Epithelial cell of proximal tubule (primary cell): ENCODE measurements at regions not wholly inside any gene's neighbourhood (a gene's known extent, or its start where the extent isn't known, plus 50 kb on each side); places are given as distances from the start of the nearest gene placed in this dataset.

Source experiments
- DNase-seq: peaks from one replicate; pipeline ENCODE4 v3.0.0-alpha.2; 2011; ENCODE audit warnings: low read depth
- H3K4me3 ChIP-seq: 2 replicates; pipeline ENCODE4 v1.5.1; 2011; ENCODE audit warnings: low read depth, mild to moderate bottlenecking, low read length
- TF ChIP-seq, protein P1 (sequence below): conservative IDR thresholded peaks from 2 replicates; pipeline ENCODE4 v1.5.1; 2012; ENCODE audit warnings: low read depth, mild to moderate bottlenecking, low read length

DNA sequence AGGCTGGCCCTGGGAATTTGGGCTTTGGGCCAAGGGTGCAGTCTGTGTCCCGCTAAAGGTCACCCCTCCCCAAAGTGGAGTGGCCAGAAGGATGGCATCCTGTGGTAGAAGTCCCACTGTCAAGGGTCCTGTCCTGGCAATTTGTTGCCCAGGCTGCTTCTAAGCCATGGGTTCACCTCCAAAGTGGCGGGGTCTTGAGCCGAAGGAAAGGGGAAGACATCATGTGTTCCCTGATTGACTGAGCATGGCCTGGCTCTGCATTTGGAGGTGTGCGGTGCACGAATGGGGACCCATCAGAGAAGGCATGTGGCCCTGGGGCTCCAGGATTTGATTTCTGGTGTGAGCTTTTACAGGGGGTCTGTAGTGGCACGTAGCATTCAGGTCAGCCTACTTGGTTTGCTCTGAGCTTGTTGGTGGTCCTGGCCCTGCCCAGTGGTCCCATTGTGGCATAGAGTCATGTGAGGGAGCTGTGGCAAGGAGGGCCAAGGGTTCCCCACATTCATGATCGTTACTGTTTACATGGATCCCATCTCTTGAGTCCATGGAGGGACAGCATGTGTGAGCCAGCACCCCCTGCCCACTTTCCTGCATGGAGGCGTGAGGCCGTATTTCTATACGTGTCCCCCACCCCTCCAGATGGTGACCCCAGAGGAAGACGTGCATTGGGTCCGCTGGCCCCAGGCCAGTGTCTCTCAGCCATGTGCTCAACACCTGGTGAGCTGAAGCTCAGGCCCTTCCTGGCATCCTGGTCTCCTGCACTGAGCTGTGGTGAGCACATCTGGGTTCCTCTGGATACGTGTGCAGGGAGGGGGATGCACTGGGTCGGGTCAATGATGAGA is 225.1 kb downstream of the SNRPN start:
- DNase-seq: no peak
- TF ChIP-seq, protein P1, sequence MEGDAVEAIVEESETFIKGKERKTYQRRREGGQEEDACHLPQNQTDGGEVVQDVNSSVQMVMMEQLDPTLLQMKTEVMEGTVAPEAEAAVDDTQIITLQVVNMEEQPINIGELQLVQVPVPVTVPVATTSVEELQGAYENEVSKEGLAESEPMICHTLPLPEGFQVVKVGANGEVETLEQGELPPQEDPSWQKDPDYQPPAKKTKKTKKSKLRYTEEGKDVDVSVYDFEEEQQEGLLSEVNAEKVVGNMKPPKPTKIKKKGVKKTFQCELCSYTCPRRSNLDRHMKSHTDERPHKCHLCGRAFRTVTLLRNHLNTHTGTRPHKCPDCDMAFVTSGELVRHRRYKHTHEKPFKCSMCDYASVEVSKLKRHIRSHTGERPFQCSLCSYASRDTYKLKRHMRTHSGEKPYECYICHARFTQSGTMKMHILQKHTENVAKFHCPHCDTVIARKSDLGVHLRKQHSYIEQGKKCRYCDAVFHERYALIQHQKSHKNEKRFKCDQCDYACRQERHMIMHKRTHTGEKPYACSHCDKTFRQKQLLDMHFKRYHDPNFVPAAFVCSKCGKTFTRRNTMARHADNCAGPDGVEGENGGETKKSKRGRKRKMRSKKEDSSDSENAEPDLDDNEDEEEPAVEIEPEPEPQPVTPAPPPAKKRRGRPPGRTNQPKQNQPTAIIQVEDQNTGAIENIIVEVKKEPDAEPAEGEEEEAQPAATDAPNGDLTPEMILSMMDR: no peak
- H3K4me3 ChIP-seq: no peak overlapping the region

DNA sequence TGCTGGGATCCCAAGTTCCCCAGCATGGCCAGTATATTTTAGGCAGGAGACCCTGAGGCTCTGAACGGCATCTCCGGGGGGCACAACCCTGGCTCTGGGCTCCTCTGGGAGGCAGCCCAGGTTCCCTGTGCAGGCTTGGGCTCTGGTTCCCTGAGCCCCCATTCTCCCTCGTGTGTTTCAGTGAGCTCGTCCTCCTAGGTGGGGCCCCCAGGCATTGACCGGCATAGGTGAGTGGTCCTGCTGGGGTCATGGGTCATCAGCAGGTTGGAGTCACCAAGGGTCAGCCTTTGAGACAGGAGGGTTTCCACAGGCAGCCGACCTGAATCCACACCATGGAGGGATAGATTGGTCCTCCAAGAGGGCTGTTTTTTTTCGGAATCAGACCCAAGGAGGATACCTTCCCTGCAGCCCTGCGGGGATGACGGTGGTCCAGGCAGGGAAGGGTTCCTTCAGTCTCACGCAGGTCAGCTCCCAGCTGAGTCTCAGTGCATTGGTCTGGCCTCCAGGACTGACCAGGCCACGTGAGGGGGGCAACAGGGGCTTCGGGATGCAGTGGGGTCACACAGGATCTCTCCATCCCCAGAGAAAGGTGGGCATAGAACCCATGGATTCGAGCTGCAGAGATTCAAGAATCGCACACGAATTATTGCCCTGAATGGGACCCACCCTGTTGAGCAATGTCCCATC is 226.0 kb downstream of the SNRPN start:
- TF ChIP-seq, protein P1: no peak
- DNase-seq: no peak

DNA sequence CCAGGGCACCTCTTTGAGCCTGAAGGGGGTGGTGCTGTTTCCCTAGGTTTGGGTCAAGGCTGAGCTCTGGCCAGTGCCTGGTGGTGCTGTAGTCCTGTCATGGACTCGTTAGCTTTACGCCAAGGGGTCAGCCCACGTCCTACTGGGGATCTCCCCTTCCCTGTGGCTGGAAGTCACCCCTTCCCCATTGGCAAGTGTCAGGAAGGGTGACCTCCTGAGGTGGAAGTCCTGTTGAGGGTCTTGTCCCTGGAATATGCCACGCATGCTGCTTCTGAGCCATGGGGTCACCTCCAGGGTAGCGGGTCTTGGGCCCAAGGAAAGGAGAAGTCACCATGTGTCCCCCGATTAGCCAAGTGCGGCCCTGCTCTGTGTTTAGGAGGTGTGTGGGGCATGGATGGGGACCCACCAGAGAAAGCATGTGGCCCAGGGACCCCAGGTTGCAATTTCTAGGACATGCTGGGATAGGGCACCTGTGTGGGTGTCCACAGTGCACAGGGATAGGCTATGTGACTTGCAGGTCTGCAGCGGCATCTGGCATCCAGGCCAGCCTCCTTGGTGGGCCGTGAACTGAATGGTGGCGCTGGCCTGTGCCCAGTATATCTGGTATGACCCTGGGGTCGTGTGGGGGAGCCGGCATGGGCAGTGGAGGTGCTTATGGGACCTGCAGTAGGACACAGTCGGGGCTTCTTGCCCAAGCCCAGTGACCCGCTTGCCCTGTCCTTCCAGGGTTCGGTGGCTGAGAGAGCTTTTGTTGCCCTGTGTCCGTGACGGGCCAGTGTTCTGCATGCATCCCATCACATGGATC is 226.7 kb downstream of the SNRPN start:
- TF ChIP-seq, protein P1: no peak
- H3K4me3 ChIP-seq: no peak overlapping the region
- no peak for DNase-seq

More for the DNA sequence above, 226.0 kb downstream of the SNRPN start:
- no peak overlapping the region for H3K4me3 ChIP-seq

DNA sequence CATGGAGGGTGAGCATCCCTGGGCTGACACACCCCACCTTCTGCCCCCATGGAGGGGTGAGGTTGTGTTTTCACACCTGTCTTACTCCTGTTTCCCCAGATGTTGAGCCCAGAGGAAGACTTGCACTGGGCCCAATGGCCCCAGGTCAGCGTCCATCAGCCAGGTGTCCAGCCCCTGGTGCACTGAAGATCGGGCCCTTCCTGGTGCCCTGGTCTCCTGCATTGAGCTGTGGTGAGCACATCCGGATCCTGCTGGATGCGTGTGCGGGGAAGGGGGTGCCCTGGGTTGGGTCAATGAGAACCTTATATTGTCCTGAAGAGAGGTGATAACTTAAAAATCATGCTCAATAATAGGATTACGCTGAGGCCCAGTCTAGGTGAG is 227.3 kb downstream of the SNRPN start:
- H3K4me3 ChIP-seq: no peak overlapping the region
- TF ChIP-seq, protein P1: no peak
- DNase-seq: no peak

DNA sequence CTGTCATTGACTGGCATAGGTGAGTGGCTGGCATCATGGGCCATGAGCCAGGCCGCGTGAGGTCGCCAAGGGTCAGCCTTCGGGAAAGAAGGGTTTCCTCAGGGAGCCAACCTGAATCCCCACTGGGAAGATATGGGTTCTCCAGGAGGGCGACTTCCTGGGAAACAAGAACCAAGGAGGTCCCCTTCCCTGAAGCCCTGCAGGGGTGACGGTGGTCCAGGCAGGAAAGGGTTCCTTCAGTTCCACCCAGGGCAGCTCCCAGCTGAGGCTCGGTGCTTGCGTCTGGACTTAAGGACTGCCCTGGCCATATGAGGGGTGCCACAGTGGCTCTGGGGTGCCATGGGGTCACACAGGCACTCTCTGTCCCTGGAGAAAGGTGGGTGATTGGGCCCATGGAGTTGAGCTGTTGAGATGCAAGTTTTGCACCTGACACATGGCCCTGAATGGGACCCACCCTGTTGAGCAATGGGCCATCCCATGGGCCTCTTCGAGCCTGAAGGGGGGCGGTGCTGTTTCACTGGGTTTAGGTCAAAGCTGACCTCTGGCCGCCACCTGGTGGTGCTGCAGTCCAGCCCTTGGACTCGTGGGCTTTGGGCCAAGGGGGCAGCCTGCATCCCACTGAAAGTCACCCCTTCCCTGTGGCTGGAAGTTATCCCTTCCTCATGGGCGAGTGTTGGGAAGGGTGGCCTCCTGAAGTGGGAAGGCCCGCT is 228.1 kb downstream of the SNRPN start:
- DNase-seq: no peak
- H3K4me3 ChIP-seq: no peak overlapping the region
- TF ChIP-seq, protein P1: no peak

DNA sequence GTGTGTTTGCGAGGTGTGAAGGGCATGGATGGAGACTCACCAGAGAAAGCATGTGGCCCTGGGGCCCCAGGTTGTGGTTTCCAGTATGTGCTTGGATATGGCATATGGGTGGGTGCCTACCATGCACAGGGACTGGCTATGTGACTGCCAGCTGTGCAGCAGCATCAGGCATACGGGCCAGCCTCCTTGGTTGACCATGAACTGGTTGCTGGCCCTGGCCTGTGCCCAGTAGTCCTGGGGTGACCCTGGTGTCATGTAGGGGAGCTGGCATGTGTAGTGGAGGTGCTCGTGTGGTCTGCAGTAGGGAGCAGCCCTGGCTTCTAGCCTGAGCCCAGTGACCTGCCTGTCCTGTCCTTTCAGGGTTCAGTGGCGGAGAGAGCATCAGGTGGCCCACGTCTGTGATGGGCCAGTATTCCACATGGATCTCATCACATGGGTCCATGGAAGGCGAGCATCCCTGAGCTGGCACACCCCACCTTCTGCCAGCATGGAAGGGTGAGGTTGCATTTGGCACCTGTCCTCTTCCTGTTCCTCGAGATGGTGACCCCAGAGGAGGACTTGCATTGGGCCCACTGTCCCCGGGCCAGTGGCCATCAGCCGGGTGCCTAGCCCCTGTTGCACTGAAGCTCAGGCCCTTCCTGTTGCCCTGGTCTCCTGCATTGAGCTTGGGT is 228.9 kb downstream of the SNRPN start:
- TF ChIP-seq, protein P1: no peak
- no peak for DNase-seq
- no peak overlapping the region for H3K4me3 ChIP-seq
